LNCaP clone FGC (cell line): ENCODE measurements at regions not wholly inside any gene's neighbourhood (a gene's known extent, or its start where the extent isn't known, plus 50 kb on each side); places are given as distances from the start of the nearest gene placed in this dataset.
"Not testable (repeated sequence)": the region's sequence is repeated elsewhere in the genome, so short reads cannot be mapped to it uniquely, and the experiment has no call there.

Experiments used
- DNase-seq: peaks from one replicate; pipeline ENCODE4 v3.0.0-alpha.2; 2011; ENCODE audit warnings: low read depth
- H3K4me3 ChIP-seq: 2 replicates; pipeline ENCODE4 v1.5.1; 2011; ENCODE audit warnings: mild to moderate bottlenecking, low read depth, low read length, control low read depth
- TF ChIP-seq, protein P1 (sequence below): IDR thresholded peaks from 2 replicates; pipeline ENCODE4 v1.5.1; 2012; ENCODE audit warnings: mild to moderate bottlenecking; ENCODE audit not compliant: control insufficient read depth, insufficient read depth; ENCODE audit errors: extremely low read depth

DNA sequence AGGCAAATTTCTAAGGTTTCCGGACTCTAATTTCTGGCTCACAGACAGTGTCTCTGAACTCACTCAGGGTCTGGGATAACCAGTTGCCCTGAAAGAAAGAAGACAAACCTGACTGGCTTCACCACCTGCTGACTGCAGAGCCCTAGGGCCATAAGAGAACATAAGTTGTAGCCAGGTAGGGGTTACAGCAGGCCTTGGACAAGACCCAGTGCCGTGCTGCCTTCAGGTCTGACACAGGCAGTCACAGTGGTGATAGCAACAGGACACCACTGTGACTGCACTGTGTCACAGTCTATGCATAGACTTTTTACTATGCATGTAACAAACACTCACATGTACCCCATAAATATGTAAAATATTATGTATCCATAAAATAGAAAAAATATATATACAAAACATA lies 508.5 kb downstream of the PID1 start:
- TF ChIP-seq, protein P1, sequence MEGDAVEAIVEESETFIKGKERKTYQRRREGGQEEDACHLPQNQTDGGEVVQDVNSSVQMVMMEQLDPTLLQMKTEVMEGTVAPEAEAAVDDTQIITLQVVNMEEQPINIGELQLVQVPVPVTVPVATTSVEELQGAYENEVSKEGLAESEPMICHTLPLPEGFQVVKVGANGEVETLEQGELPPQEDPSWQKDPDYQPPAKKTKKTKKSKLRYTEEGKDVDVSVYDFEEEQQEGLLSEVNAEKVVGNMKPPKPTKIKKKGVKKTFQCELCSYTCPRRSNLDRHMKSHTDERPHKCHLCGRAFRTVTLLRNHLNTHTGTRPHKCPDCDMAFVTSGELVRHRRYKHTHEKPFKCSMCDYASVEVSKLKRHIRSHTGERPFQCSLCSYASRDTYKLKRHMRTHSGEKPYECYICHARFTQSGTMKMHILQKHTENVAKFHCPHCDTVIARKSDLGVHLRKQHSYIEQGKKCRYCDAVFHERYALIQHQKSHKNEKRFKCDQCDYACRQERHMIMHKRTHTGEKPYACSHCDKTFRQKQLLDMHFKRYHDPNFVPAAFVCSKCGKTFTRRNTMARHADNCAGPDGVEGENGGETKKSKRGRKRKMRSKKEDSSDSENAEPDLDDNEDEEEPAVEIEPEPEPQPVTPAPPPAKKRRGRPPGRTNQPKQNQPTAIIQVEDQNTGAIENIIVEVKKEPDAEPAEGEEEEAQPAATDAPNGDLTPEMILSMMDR: no peak
- DNase-seq: no peak
- no peak overlapping the region for H3K4me3 ChIP-seq

DNA sequence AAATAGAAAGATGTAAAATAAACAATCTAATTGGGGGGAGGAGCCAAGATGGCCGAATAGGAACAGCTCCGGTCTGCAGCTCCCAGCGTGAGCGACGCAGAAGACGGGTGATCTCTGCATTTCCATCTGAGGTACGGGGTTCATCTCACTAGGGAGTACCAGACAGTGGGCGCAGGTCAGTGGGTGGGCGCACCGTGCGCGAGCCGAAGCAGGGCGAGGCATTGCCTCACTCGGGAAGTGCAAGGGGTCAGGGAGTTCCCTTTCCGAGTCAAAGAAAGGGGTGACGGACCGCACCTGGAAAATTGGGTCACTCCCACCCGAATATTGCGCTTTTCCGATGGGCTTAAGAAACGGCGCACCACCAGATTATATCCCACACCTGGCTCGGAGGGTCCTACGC lies 515.4 kb downstream of the PID1 start:
- not testable (repeated sequence) for H3K4me3 ChIP-seq, DNase-seq

DNA sequence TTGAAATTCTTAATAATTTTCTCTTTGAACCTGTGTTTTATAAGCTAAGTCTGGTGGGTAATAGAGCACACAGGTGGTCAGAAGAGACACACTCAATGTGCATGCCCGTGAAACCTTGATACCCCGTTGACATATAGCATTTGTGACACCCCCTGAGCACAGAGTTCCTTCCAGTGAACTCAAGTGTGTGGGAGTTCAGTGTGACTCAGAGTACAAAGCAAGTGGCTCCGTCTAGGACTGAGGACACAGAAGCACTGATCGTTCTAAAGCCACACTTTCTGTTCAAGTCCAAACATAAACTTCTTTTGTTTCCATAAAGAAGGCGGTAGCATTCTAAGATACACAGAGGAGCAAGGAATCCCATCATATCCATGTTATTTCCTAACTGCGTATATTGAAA lies 523.6 kb downstream of the PID1 start:
- TF ChIP-seq, protein P1: no peak
- no peak overlapping the region for H3K4me3 ChIP-seq
- DNase-seq: no peak

DNA sequence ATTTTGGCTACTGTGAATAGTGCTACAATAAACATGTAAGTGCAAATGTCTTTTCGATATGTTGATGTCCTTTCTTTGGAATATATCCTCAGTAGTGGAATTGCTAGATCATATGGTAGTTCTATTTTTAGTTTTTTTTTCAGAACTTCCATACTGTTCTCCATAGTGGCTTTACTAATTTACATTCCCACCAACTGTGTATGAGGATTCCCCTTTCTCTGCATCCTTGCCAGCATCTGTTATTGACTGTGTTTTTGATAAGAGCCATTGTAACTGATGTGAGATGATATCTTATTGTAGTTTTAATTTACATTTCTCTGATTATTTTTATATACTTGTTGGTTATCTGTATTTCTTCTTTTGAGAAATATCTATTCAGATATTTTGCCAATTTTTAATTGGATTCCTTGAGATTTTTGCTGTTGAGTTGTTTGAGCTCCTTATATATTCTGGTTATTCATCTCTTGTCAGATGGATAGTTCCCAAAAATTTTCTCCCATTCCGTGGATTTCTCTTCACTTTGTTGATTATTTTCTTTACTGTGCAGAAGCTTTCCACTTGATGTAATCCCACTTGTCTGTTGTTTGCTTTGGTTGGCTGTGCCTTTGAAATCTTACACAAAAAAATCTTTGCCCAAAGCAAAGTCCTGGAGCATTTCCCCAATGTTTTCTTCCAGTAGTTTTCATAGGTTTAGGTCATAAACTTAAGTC lies 532.3 kb downstream of the PID1 start:
- no peak for DNase-seq
- TF ChIP-seq, protein P1: no peak
- no peak overlapping the region for H3K4me3 ChIP-seq

DNA sequence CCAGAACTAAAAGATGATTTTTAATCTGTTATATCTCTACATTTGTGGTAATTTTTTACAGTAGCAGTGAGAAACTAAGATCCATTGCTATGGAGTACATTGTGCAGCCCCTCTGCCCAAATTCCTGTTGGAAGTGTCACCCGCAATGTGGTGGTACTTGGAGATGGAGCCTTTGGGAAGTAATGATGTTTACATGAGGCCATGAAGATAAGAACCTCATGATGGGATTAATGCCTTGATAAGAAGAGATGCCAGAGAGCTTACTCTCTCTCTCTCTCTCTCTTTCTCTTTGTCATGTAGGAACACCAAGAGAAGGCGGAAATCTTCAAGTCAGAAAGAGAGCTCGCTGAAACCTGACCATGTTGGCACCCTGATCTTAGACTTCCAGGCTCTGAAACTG lies 535.4 kb downstream of the PID1 start:
- no peak for DNase-seq
- no peak overlapping the region for H3K4me3 ChIP-seq
- TF ChIP-seq, protein P1: no peak

DNA sequence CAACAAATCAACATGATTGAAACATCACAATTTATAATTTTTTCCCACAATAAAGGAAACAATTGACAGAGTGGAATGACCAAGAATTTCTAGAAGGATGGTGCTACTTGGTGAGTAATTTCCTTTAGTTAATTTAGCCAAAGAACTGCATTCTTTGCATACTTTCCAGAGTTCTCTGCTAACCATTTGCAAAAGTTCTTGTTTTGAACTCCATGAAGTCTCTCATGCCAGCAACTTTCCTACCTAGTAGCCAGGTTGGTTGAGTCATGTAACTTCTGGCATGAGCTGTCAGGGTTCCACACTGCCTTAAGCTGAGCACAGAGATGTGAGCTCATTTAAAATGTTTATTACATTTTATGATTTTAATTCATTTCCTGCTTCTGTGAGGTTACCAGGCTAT lies 539.6 kb downstream of the PID1 start:
- no peak overlapping the region for H3K4me3 ChIP-seq
- DNase-seq: no peak
- TF ChIP-seq, protein P1: no peak

DNA sequence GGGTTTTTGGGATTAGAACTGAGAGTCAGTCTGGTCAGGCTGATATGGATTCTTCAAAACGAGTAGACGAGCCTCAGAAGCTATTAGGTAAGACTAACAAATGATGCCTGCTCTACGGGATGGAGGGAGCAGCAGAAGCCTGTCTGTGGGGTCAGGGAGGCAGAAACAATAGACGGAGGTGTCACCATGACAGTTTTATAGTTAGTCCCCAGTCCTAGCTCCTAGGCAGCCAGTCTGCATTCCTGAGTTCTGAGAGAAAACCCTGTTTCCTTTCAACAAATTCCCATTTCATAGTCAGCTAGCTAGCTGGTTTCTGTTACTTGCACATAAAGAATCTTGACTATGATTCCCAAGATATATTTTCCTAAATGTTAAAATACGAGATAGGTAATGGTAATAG lies 542.1 kb downstream of the PID1 start:
- no peak overlapping the region for H3K4me3 ChIP-seq
- DNase-seq: no peak
- TF ChIP-seq, protein P1: no peak
